Transverse colon (tissue), 4 donors: ENCODE measurements at regions not wholly inside any gene's neighbourhood (a gene's known extent, or its start where the extent isn't known, plus 50 kb on each side); places are given as distances from the start of the nearest gene placed in this dataset.

Experiments
- DNase-seq: peaks from one replicate; pipeline ENCODE4 v3.0.0-alpha.2; 2019
- H3K27ac ChIP-seq, 4 donors: fragments of 200-600 bp; sonication (generic); 2 replicates each; pipeline ENCODE4 v1.5.1; 2016 to 2018; ENCODE audit warnings: inconsistent platforms in 4 of 4
- H3K27me3 ChIP-seq: fragments of 200-600 bp; sonication (generic); 2 replicates; pipeline ENCODE4 v1.5.1; 2017; ENCODE audit warnings: inconsistent platforms
- H3K36me3 ChIP-seq, 4 donors: fragments of 200-600 bp; sonication (generic); 2 replicates each; pipeline ENCODE4 v1.5.1; 2017 to 2019; ENCODE audit warnings: inconsistent platforms in 4 of 4
- H3K4me1 ChIP-seq, 4 donors: fragments of 200-600 bp; sonication (generic); 2 replicates each; pipeline ENCODE4 v1.5.1; 2017 to 2020; ENCODE audit warnings: inconsistent platforms in 4 of 4
- H3K4me3 ChIP-seq, 4 donors: fragments of 200-600 bp; sonication (generic); 1 replicate in 1 of 4; 2 replicates in 3 of 4; pipeline versions ENCODE4 v1.5.1 to v1.6.1; 2017 to 2019; ENCODE audit warnings: inconsistent platforms in 4 of 4
- H3K9me3 ChIP-seq, 2 donors: fragments of 200-600 bp; sonication (generic); 2 replicates each; pipeline ENCODE4 v1.5.1; 2017 to 2019; ENCODE audit warnings: inconsistent platforms in 2 of 2
- CTCF ChIP-seq, 5 experiments: fragments of 200-600 bp in 3 of 5; fragments of 450-650 bp in 2 of 5; sonication (generic) in 3 of 5; IDR thresholded peaks; 1 replicate in 2 of 5; 2 replicates in 3 of 5; pipeline ENCODE4 v1.5.1; 2016 to 2017; ENCODE audit warnings: antibody characterized with exemption in 5 of 5, inconsistent platforms in 3 of 5, mild to moderate bottlenecking in 2 of 5, moderate library complexity in 1 of 5
- EP300 ChIP-seq: sonication (generic); formaldehyde crosslinking; IDR thresholded peaks from one replicate; pipeline ENCODE4 v1.6.1; 2017; ENCODE audit warnings: antibody characterized with exemption, low read depth
- POLR2A ChIP-seq: fragments of 450-650 bp; IDR thresholded peaks from one replicate; pipeline ENCODE4 v1.6.1; 2016; ENCODE audit warnings: antibody characterized with exemption, mild to moderate bottlenecking, moderate library complexity
- POLR2AphosphoS5 ChIP-seq, 3 donors: sonication (generic); formaldehyde crosslinking; IDR thresholded peaks; one replicate each; pipeline ENCODE4 v1.6.1; 2016; ENCODE audit warnings: antibody characterized with exemption in 3 of 3
- WGBS, 2 donors: methylation state at CpG; one replicate each; pipeline ENCODE4 v1.1.5; 2018; ENCODE audit warnings: low coverage in 1 of 2; 5-methylcytosine and 5-hydroxymethylcytosine counted together
- in situ Hi-C, 4 donors: fragments of 200-750 bp; cut with MboI; loops; one replicate each; pipeline versions ENCODE4 v1.15.0 to v1.15.1; 2017; ENCODE audit warnings: low sequenced_read_pairs in 3 of 4, low pct_ligation_motif_present in 1 of 4, low pct_unique_long_range_greater_than_20kb in 1 of 4
- intact Hi-C: fragments of 100-400 bp; cut with DNase I; formaldehyde crosslinking; loops from one replicate; pipeline ENCODE4 v1.15.1; 2023; ENCODE audit warnings: low total_unique reads

DNA sequence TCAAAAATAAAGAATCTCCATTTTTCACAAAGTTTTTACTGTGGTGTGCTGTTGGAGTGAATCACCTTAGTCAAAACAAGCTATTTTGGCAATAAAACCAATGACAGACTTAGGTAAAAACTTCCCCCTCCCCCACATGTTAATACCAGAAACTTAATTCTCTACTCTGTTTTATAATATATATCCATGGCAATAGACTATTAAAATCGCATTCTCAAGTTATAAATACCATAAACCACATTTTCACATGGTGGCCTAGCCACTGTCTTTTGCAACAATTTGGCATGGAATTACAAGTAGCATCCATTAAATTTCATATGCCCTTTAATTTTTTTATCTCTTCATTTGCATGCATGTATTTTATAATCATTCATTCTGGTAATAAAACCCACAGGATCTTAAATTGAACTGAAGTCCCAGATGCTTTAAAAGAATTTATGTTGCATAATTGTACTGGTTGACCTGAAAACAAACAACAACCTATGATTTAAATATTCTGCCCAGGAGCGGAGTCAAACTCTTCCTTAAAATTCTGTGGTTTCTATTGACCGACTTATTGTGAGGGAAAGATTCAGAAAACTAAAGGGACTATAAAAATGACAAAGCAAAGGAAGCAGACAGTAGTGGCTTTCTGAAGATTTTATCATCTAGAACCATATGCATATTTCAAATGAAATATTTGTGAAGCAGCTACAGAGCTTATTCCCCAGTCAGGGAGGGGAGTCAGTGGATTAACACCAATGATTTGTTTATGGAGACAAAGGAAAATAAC is 229.0 kb upstream of the TBL1XR1 start:
- Histone ChIP-seq H3K27me3 (no peaks in the 10 kb centered on the region), H3K4me3 (no peak overlapping the region), H3K4me1 (peaks cover 0 to 7% (median 0%) of the 10 kb centered on the region in 4 donors), H3K27ac (peak overlapping the region in 1 of 4 donors; percentile 28), H3K9me3 (no peaks in the 10 kb centered on the region), H3K36me3 (no peaks in the 10 kb centered on the region)
- no peak for DNase-seq
- WGBS, 2 donors: 83 to 84% methylated on average over 3 of the region's 3 CpGs
- no peak for TF ChIP-seq POLR2A
- TF ChIP-seq POLR2AphosphoS5 (IDR thresholded peaks at IDR 0.05): no peak
- no peak for TF ChIP-seq EP300
- no peak for TF ChIP-seq CTCF (IDR thresholded peaks at IDR 0.05)
- in situ Hi-C loops (no loop called here), intact Hi-C loops (no loop called here)

DNA sequence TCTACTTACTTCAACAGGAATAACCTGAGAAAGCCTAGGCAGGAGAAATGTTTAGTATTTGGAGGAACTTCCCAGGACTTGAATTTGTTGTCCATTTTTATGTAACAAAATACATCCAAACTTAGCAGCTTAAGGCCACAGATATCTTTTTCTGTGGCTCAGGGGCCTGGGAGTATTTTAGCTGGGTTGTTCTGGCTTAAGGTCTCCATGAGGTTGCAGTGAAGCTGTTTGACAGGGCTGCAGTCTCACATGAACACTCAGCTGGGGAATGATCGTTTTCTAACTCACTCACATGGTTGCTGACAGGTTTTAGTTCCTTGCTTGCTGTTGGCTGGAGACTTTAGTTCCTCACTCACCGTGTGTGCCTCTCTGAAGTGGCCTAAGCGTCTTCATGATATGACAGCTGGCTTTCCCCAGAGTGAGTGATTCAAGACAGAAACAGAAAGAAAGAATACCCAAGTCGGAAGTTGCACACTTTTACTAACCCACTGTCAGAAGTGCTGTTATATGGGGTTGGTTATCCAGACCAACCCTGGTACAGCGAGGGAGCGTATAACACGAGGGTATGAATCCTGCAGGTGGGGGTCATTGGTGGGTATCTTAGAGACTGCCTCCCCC is 229.7 kb upstream of the TBL1XR1 start:
- no peaks in the 10 kb centered on the region for H3K27me3 ChIP-seq
- intact Hi-C loops: no loop called here
- no peak for DNase-seq
- H3K4me1 ChIP-seq: peaks cover 0 to 10% (median 5%) of the 10 kb centered on the region in 4 donors
- H3K9me3 ChIP-seq: no peaks in the 10 kb centered on the region
- TF ChIP-seq CTCF (IDR thresholded peaks at IDR 0.05) (no peak), EP300 (no peak), POLR2A (no peak), POLR2AphosphoS5 (IDR thresholded peaks at IDR 0.05) (no peak)
- in situ Hi-C loops: no loop called here
- WGBS, 2 donors: 64 to 74% methylated on average over 7 of the region's 7 CpGs
- no peak overlapping the region for H3K4me3 ChIP-seq
- peak overlapping the region in 1 of 4 donors; percentile 28 for H3K27ac ChIP-seq
- H3K36me3 ChIP-seq: no peaks in the 10 kb centered on the region

DNA sequence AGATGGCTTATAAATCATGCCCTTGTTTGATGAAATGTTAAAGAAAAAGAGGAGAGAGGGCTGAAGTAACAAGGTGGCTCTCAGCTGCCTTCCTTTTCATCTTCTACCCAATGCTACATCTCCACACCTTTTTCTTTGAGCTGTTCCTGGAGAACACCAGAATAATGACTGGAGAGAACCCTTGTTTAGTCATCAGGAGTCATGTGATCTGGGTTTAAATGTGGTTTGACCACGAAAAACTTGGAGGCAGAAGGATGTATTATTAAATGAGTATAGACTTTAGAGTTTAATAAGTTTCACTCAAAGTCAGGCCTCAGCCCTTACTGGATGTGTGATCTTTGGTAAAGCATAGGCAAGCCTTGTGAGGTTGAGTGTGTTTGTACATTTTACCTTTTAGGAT is 230.3 kb upstream of the TBL1XR1 start:
- no peak for DNase-seq
- H3K4me3 ChIP-seq: no peak overlapping the region
- in situ Hi-C loops (no loop called here), intact Hi-C loops (no loop called here)
- TF ChIP-seq EP300: no peak
- TF ChIP-seq POLR2AphosphoS5 (IDR thresholded peaks at IDR 0.05): no peak
- TF ChIP-seq POLR2A: no peak
- no peak for TF ChIP-seq CTCF (IDR thresholded peaks at IDR 0.05)
- peaks cover 0 to 13% (median 9%) of the 10 kb centered on the region in 4 donors for H3K4me1 ChIP-seq
- H3K9me3 ChIP-seq: no peaks in the 10 kb centered on the region
- H3K27me3 ChIP-seq: no peaks in the 10 kb centered on the region
- 26 to 63% methylated on average over 1 of the region's 1 CpG for WGBS, 2 donors
- no peaks in the 10 kb centered on the region for H3K36me3 ChIP-seq
- H3K27ac ChIP-seq: peak overlapping the region in 1 of 4 donors; percentile 28

GRCh38 chr3:177429079-177429478 is 231.8 kb upstream of the TBL1XR1 start:
- Histone ChIP-seq H3K9me3 (no peaks in the 10 kb centered on the region), H3K4me1 (peaks cover 0 to 13% (median 9%) of the 10 kb centered on the region in 4 donors), H3K4me3 (no peak overlapping the region), H3K27ac (no peak overlapping the region), H3K36me3 (no peaks in the 10 kb centered on the region), H3K27me3 (no peaks in the 10 kb centered on the region)
- in situ Hi-C loops (no loop called here), intact Hi-C loops (no loop called here)
- WGBS, 2 donors: 92% methylated on average over 1 of the region's 1 CpG; no CpG with 5 or more reads in 1 of the 2 donors
- DNase-seq: no peak
- TF ChIP-seq POLR2A (no peak), EP300 (no peak), CTCF (IDR thresholded peaks at IDR 0.05) (no peak), POLR2AphosphoS5 (IDR thresholded peaks at IDR 0.05) (no peak)
